ENCODE measurements at regions not wholly inside any gene's neighbourhood (a gene's known extent, or its start where the extent isn't known, plus 50 kb on each side); places are given as distances from the start of the nearest gene placed in this dataset.
"Not testable (repeated sequence)": the region's sequence is repeated elsewhere in the genome, so short reads cannot be mapped to it uniquely, and the experiment has no call there.

GRCh38 chr17:72175787-72176515 lies 55.1 kb downstream of the SOX9 start:
- in situ Hi-C loops (cut with MboI; ENCODE audit: low sequenced_read_pairs) = no loop called here

- in situ Hi-C loops (cut with MboI; ENCODE audit: low sequenced_read_pairs) = no loop called here
Observed at GRCh38 chr17:72176516-72176851, 55.7 kb downstream of the SOX9 start.

GRCh38 chr17:72176951-72177660 lies 56.3 kb downstream of the SOX9 start:
- in situ Hi-C loops (cut with MboI; ENCODE audit: low sequenced_read_pairs) = no loop called here

GRCh38 chr17:72177738-72178137 lies 56.9 kb downstream of the SOX9 start:
- in situ Hi-C loops (cut with MboI; ENCODE audit: low sequenced_read_pairs) = no loop called here

GRCh38 chr17:72182371-72182873 lies 61.6 kb downstream of the SOX9 start:
- in situ Hi-C loops (cut with MboI; ENCODE audit: low sequenced_read_pairs) = no loop called here

- in situ Hi-C loops (cut with MboI; ENCODE audit: low sequenced_read_pairs) = no loop called here
Observed at GRCh38 chr17:72183194-72183685, 62.4 kb downstream of the SOX9 start.

GRCh38 chr17:72184805-72185204 lies 64.0 kb downstream of the SOX9 start:
- in situ Hi-C loops (cut with MboI; ENCODE audit: low sequenced_read_pairs) = no loop called here

- in situ Hi-C loops (cut with MboI; ENCODE audit: low sequenced_read_pairs) = no loop called here
Observed at GRCh38 chr17:72185564-72185963, 64.7 kb downstream of the SOX9 start.

GRCh38 chr17:72187556-72187955 lies 66.7 kb downstream of the SOX9 start:
- in situ Hi-C loops (cut with MboI; ENCODE audit: low sequenced_read_pairs) = no loop called here

- in situ Hi-C loops (cut with MboI; ENCODE audit: low sequenced_read_pairs) = no loop called here
Observed at GRCh38 chr17:72188801-72189200, 68.0 kb downstream of the SOX9 start.

- in situ Hi-C loops (cut with MboI; ENCODE audit: low sequenced_read_pairs) = no loop called here
Observed at GRCh38 chr17:72189768-72190593, 69.2 kb downstream of the SOX9 start.

- in situ Hi-C loops (cut with MboI; ENCODE audit: low sequenced_read_pairs) = no loop called here
Observed at GRCh38 chr17:72191356-72191755, 70.5 kb downstream of the SOX9 start.

GRCh38 chr17:72191921-72192799 lies 71.3 kb downstream of the SOX9 start:
- in situ Hi-C loops (cut with MboI; ENCODE audit: low sequenced_read_pairs) = no loop called here

GRCh38 chr17:72192800-72193192 lies 72.0 kb downstream of the SOX9 start:
- in situ Hi-C loops (cut with MboI; ENCODE audit: low sequenced_read_pairs) = no loop called here

- in situ Hi-C loops (cut with MboI; ENCODE audit: low sequenced_read_pairs) = no loop called here
Observed at GRCh38 chr17:72193391-72194106, 72.7 kb downstream of the SOX9 start.

GRCh38 chr17:72194107-72194440 lies 73.3 kb downstream of the SOX9 start:
- in situ Hi-C loops (cut with MboI; ENCODE audit: low sequenced_read_pairs) = not testable (repeated sequence)

- in situ Hi-C loops (cut with MboI; ENCODE audit: low sequenced_read_pairs) = no loop called here
Observed at GRCh38 chr17:72199256-72199655, 78.4 kb downstream of the SOX9 start.

GRCh38 chr17:72204742-72205141 lies 83.9 kb downstream of the SOX9 start:
- in situ Hi-C loops (cut with MboI; ENCODE audit: low sequenced_read_pairs) = no loop called here

- in situ Hi-C loops (cut with MboI; ENCODE audit: low sequenced_read_pairs) = no loop called here
Observed at GRCh38 chr17:72205357-72205756, 84.5 kb downstream of the SOX9 start.

- in situ Hi-C loops (cut with MboI; ENCODE audit: low sequenced_read_pairs) = no loop called here
Observed at GRCh38 chr17:72205822-72206221, 85.0 kb downstream of the SOX9 start.

Data from HL-60/S4 treated with retinoic acid at 250 ng/mL for 4 days and 3 days (cell line).